Endothelial cell of umbilical vein (primary cell): ENCODE measurements at regions not wholly inside any gene's neighbourhood (a gene's known extent, or its start where the extent isn't known, plus 50 kb on each side); places are given as distances from the start of the nearest gene placed in this dataset.

ENCODE experiments used
- BruUV-seq: library from RNA; stranded (reverse); fragments of 400-500 nt; replicated peaks from 2 replicates; lab custom pipeline; 2021; lab: Mats Ljungman, UMichigan
- CTCF ChIA-PET: fragments of 300-600, 350-600 bp; sonication (Branson Sonifier 250); formaldehyde crosslinking; loops from one replicate; lab custom pipeline; 2021; ENCODE audit warnings: antibody characterized with exemption, inconsistent platforms; lab: Charles Lee
- POLR2A ChIA-PET: fragments of 300-600, 350-600 bp; sonication (Branson Sonifier 250); formaldehyde crosslinking; loops from one replicate; lab custom pipeline; 2021; ENCODE audit warnings: antibody characterized with exemption, inconsistent platforms; lab: Charles Lee
- DNase-seq: peaks from one replicate; pipeline ENCODE4 v3.0.0-alpha.2; 2011; ENCODE audit warnings: low read depth, low spot score
- FAIRE-seq: peaks from 2 replicates; lab custom pipeline; 2011; peaks lifted over from hg19 to GRCh38; lab: Jason Lieb, UNC
- H2AFZ ChIP-seq: 2 replicates; pipeline ENCODE4 v1.6.0; 2012; ENCODE audit warnings: low read depth, low read length, control low read depth, inconsistent platforms
- H3K27ac ChIP-seq: 2 replicates; pipeline ENCODE4 v1.5.1; 2011; ENCODE audit warnings: low read depth, mild to moderate bottlenecking, control low read depth, low read length, moderate library complexity; ENCODE audit not compliant: insufficient read depth
- H3K27me3 ChIP-seq, 2 experiments: 2 replicates each; pipeline versions ENCODE4 v1.6.0 to v1.6.1; 2011; ENCODE audit warnings: low read length in 2 of 2, mixed read lengths in 1 of 2; ENCODE audit not compliant: control insufficient read depth in 2 of 2, insufficient read depth in 2 of 2
- H3K36me3 ChIP-seq, 2 experiments: 2 replicates in 1 of 2; 3 replicates in 1 of 2; pipeline ENCODE4 v1.5.1; 2011; ENCODE audit warnings: low read length in 2 of 2, mild to moderate bottlenecking in 1 of 2, moderate library complexity in 1 of 2; ENCODE audit not compliant: control insufficient read depth in 2 of 2, insufficient read depth in 2 of 2; ENCODE audit errors: extremely low read depth in 1 of 2
- H3K4me1 ChIP-seq: 3 replicates; pipeline ENCODE4 v1.5.1; 2011; ENCODE audit warnings: mild to moderate bottlenecking, low read length; ENCODE audit not compliant: control insufficient read depth, insufficient read depth; ENCODE audit errors: extremely low read depth
- H3K4me2 ChIP-seq: 2 replicates; pipeline ENCODE4 v1.6.1; 2011; ENCODE audit warnings: low read length, control low read depth, mixed read lengths; ENCODE audit not compliant: insufficient read depth
- H3K4me3 ChIP-seq, 3 experiments: fragments of 200-600 bp in 1 of 3; sonication (generic), shearing (Covaris generic) in 1 of 3; replicated peaks in 1 of 3; 2 replicates each; pipeline ENCODE4 v1.5.1; 2011 to 2016; ENCODE audit warnings: control low read depth in 3 of 3, low read length in 3 of 3, mild to moderate bottlenecking in 2 of 3, inconsistent platforms in 1 of 3, low read depth in 1 of 3, moderate library complexity in 1 of 3; ENCODE audit not compliant: insufficient read depth in 1 of 3
- H3K79me2 ChIP-seq: 2 replicates; pipeline ENCODE4 v1.6.0; 2012; ENCODE audit warnings: low read length, inconsistent platforms; ENCODE audit not compliant: control insufficient read depth, insufficient read depth
- H3K9ac ChIP-seq: replicated peaks from 2 replicates; pipeline ENCODE3; 2011; ENCODE audit warnings: low read length, control low read depth; ENCODE audit not compliant: insufficient read depth; ENCODE audit errors: extremely low read depth
- H3K9me1 ChIP-seq: replicated peaks from 3 replicates; pipeline ENCODE4 v1.6.0; 2011; ENCODE audit warnings: mild to moderate bottlenecking, low read length; ENCODE audit not compliant: control insufficient read depth, insufficient read depth; ENCODE audit errors: extremely low read depth
- H3K9me3 ChIP-seq: replicated peaks from 2 replicates; pipeline ENCODE4 v1.5.1; 2012; ENCODE audit warnings: low read length, inconsistent platforms; ENCODE audit not compliant: control insufficient read depth, insufficient read depth
- H4K20me1 ChIP-seq: replicated peaks from 2 replicates; pipeline ENCODE3; 2011; ENCODE audit warnings: mild to moderate bottlenecking, low read length; ENCODE audit not compliant: control insufficient read depth, insufficient read depth; ENCODE audit errors: extremely low read depth
- EZH2 ChIP-seq: IDR thresholded peaks from 2 replicates; pipeline ENCODE4 v1.6.1; 2012; ENCODE audit warnings: borderline replicate concordance, low read depth, mild to moderate bottlenecking, moderate library complexity, low read length, inconsistent platforms; ENCODE audit not compliant: severe bottlenecking
- FOS ChIP-seq: IDR thresholded peaks from 2 replicates; pipeline ENCODE4 v1.6.1; 2011; ENCODE audit warnings: mild to moderate bottlenecking, low read length, moderate library complexity, borderline replicate concordance; ENCODE audit not compliant: insufficient read depth
- GATA2 ChIP-seq: IDR thresholded peaks from 2 replicates; pipeline ENCODE4 v1.7.0; 2011; ENCODE audit warnings: low read depth, mild to moderate bottlenecking, moderate library complexity, mixed read lengths, low read length; ENCODE audit not compliant: insufficient read length, insufficient read depth
- JUN ChIP-seq: IDR thresholded peaks from 2 replicates; pipeline ENCODE4 v1.6.1; 2011; ENCODE audit warnings: borderline replicate concordance, low read depth; ENCODE audit not compliant: insufficient read length, insufficient read depth
- MYC ChIP-seq: IDR thresholded peaks from one replicate; pipeline ENCODE4 v1.6.1; 2011; ENCODE audit warnings: mild to moderate bottlenecking, low read depth, low read length
- POLR2AphosphoS5 ChIP-seq: IDR thresholded peaks from 2 replicates; pipeline ENCODE4 v1.6.1; 2012; ENCODE audit warnings: low read depth, mild to moderate bottlenecking, control low read depth, low read length, moderate library complexity; ENCODE audit not compliant: insufficient read depth
- dilution Hi-C: fragments of 300-500 bp; cut with MboI; formaldehyde crosslinking; loops from one replicate; pipeline ENCODE4 v1.15.0; 2019; ENCODE audit warnings: low sequenced_read_pairs; ENCODE audit not compliant: extremely low pct_ligation_motif_present
- intact Hi-C: fragments of 100-400 bp; cut with micrococcal nuclease; formaldehyde crosslinking; loops from one replicate; pipeline ENCODE4 v1.10.0; 2022
- TF ChIP-seq, protein P1 (sequence below), 2 donors: IDR thresholded peaks; 1 replicate in 1 of 2; 2 replicates in 1 of 2; pipeline ENCODE4 v1.5.1; 2011; ENCODE audit warnings: low read length in 2 of 2, mild to moderate bottlenecking in 2 of 2, moderate library complexity in 2 of 2, control low read depth in 1 of 2, inconsistent platforms in 1 of 2, low read depth in 1 of 2; ENCODE audit not compliant: insufficient read depth in 1 of 2; ENCODE audit errors: extremely low read depth in 1 of 2

DNA sequence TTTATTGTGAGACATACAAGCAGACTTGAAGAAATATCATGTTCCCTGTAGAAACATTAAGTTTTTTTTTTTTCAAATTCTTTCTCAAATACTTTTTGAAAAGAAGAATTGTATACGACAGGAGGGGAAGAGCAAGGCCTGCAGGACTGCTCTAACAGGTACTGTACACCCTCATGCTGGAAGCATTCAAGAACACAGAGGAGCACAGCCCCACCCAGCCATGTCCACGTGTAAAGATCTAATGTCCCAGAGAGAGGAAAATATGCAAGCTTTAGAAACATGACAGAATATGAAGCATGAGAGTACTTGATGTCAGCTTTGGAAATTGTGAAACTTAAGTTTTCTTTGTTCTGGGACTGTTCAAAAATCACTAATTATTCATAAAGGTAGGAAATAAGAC lies 191.6 kb downstream of the TTC32 start:
- peak; percentile 40 for FAIRE-seq
- no peaks in the 10 kb centered on the region for H3K79me2 ChIP-seq
- H3K27me3 ChIP-seq: no peaks in the 10 kb centered on the region
- BruUV-seq: no TSS peak
- peaks cover 40% of the 10 kb centered on the region for H3K4me1 ChIP-seq
- POLR2A ChIA-PET: no interaction called here
- H3K9me1 ChIP-seq: no peaks in the 10 kb centered on the region
- no peaks in the 10 kb centered on the region for H4K20me1 ChIP-seq
- dilution Hi-C loops: no loop called here
- TF ChIP-seq MYC (no peak), JUN (no peak), POLR2AphosphoS5 (no peak), GATA2 (no peak), EZH2 (no peak)
- TF ChIP-seq, protein P1, sequence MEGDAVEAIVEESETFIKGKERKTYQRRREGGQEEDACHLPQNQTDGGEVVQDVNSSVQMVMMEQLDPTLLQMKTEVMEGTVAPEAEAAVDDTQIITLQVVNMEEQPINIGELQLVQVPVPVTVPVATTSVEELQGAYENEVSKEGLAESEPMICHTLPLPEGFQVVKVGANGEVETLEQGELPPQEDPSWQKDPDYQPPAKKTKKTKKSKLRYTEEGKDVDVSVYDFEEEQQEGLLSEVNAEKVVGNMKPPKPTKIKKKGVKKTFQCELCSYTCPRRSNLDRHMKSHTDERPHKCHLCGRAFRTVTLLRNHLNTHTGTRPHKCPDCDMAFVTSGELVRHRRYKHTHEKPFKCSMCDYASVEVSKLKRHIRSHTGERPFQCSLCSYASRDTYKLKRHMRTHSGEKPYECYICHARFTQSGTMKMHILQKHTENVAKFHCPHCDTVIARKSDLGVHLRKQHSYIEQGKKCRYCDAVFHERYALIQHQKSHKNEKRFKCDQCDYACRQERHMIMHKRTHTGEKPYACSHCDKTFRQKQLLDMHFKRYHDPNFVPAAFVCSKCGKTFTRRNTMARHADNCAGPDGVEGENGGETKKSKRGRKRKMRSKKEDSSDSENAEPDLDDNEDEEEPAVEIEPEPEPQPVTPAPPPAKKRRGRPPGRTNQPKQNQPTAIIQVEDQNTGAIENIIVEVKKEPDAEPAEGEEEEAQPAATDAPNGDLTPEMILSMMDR (IDR thresholded peaks at IDR 0.05; ENCODE audit: extremely low read depth in 1 of 2, insufficient read depth in 1 of 2, low read depth in 1 of 2, low read length in 2 of 2): no peak
- intact Hi-C loops: loop anchor here (2.0 to 5.0 kb wide), 3 partner anchors 65 to 1413 kb away; no protein-coding TSS in a partner anchor
- peak overlapping the region; percentile 72 for H3K27ac ChIP-seq
- DNase-seq: no peak
- H3K4me2 ChIP-seq: peak overlapping the region; percentile 60
- H3K36me3 ChIP-seq: no peaks in the 10 kb centered on the region
- H3K9ac ChIP-seq: no peak overlapping the region
- no peak overlapping the region for H2AFZ ChIP-seq
- H3K9me3 ChIP-seq: no peaks in the 10 kb centered on the region
- CTCF ChIA-PET: no interaction called here
- no peak overlapping the region for H3K4me3 ChIP-seq

DNA sequence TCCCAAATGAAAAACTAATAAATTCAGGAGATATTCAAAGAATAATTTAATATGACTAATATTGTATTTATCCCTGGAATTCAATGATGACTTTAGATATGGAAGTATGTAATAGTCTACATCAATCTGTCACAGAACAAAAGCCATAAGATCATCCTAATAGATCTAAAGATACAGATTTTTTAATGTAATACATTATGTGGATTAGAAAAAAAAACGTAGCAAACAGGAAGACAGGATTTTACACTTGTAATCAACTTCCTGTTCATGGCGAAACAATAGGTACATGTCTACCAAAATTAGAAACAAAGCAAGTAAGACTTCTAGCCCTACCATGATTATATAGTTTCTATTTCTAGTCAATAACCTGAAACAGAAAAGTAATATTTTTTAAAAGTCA lies 192.2 kb downstream of the TTC32 start:
- POLR2A ChIA-PET: no interaction called here

More for the DNA sequence above, 192.2 kb downstream of the TTC32 start:
- FAIRE-seq (peak; percentile 18), DNase-seq (peak; percentile 37)
- Histone ChIP-seq H3K36me3 (no peaks in the 10 kb centered on the region), H4K20me1 (no peaks in the 10 kb centered on the region), H3K27ac (peak overlapping the region; percentile 72), H3K27me3 (no peaks in the 10 kb centered on the region), H3K4me2 (peak overlapping the region; percentile 60), H3K9me1 (no peaks in the 10 kb centered on the region), H3K9ac (no peak overlapping the region), H3K4me3 (no peak overlapping the region), H3K4me1 (peaks cover 40% of the 10 kb centered on the region), H3K9me3 (no peaks in the 10 kb centered on the region), H2AFZ (no peak overlapping the region), H3K79me2 (no peaks in the 10 kb centered on the region)
- dilution Hi-C loops: no loop called here
- CTCF ChIA-PET: no interaction called here
- no TSS peak for BruUV-seq
- intact Hi-C loops: no loop called here
- TF ChIP-seq, protein P1 (IDR thresholded peaks at IDR 0.05; ENCODE audit: extremely low read depth in 1 of 2, insufficient read depth in 1 of 2, low read depth in 1 of 2, low read length in 2 of 2): no peak
- TF ChIP-seq GATA2 (peak; percentile 57), POLR2AphosphoS5 (no peak), JUN (peak; percentile 58), MYC (no peak), FOS (peak; percentile 12)
